Erythroblast (primary cell): ENCODE measurements at regions not wholly inside any gene's neighbourhood (a gene's known extent, or its start where the extent isn't known, plus 50 kb on each side); places are given as distances from the start of the nearest gene placed in this dataset.
"Not testable (repeated sequence)": the region's sequence is repeated elsewhere in the genome, so short reads cannot be mapped to it uniquely, and the experiment has no call there.

Source experiments
- DNase-seq, 2 experiments: peaks; one replicate each; lab custom pipeline; 2025; lab: John Stamatoyannopoulos, UW
- GATA1 ChIP-seq: IDR thresholded peaks from 2 replicates; pipeline ENCODE4 v1.6.1; 2011; ENCODE audit warnings: low read depth, mild to moderate bottlenecking, control low read depth, low read length, moderate library complexity
- POLR2A ChIP-seq: IDR thresholded peaks from 2 replicates; pipeline ENCODE4 v1.6.1; 2011; ENCODE audit warnings: mild to moderate bottlenecking, low read length

GRCh38 chr20:5492937-5493336 lies 117.9 kb downstream of the GPCPD1 start:
- DNase-seq: peak in 1 of 2 experiments; percentile 8
- no peak for TF ChIP-seq POLR2A
- TF ChIP-seq GATA1: no peak

- DNase-seq: no peak
- no peak for TF ChIP-seq GATA1
- TF ChIP-seq POLR2A: no peak
Observed at GRCh38 chr20:5491455-5491854, 119.4 kb downstream of the GPCPD1 start.

- no peak for TF ChIP-seq POLR2A
- no peak for TF ChIP-seq GATA1
- no peak for DNase-seq
Observed at GRCh38 chr20:5489601-5490000, 121.2 kb downstream of the GPCPD1 start.

- TF ChIP-seq GATA1: no peak
- no peak for TF ChIP-seq POLR2A
- DNase-seq: peak in 1 of 2 experiments; percentile 40
Observed at GRCh38 chr20:5488823-5489222, 122.0 kb downstream of the GPCPD1 start.

- DNase-seq: no peak
- TF ChIP-seq POLR2A: no peak
- no peak for TF ChIP-seq GATA1
Observed at GRCh38 chr20:5486377-5487054, 124.3 kb downstream of the GPCPD1 start.

GRCh38 chr20:5484926-5485325 lies 125.9 kb downstream of the GPCPD1 start:
- TF ChIP-seq POLR2A: no peak
- no peak for DNase-seq

- TF ChIP-seq GATA1: no peak
- TF ChIP-seq POLR2A: no peak
- no peak for DNase-seq
Observed at GRCh38 chr20:5484346-5484745, 126.5 kb downstream of the GPCPD1 start.

- TF ChIP-seq GATA1 (no peak), POLR2A (no peak)
- no peak for DNase-seq
Observed at GRCh38 chr20:5482791-5483190, 128.0 kb downstream of the GPCPD1 start.

- no peak for TF ChIP-seq POLR2A
- no peak for TF ChIP-seq GATA1
- no peak for DNase-seq
Observed at GRCh38 chr20:5481872-5482271, 128.9 kb downstream of the GPCPD1 start.

GRCh38 chr20:5480824-5481600 lies 129.8 kb downstream of the GPCPD1 start:
- no peak for TF ChIP-seq GATA1
- no peak for TF ChIP-seq POLR2A
- no peak for DNase-seq

GRCh38 chr20:5474646-5475550 lies 135.9 kb downstream of the GPCPD1 start:
- no peak for DNase-seq
- TF ChIP-seq GATA1: no peak

- DNase-seq: not testable (repeated sequence)
Observed at GRCh38 chr20:5471866-5472265, 138.9 kb downstream of the GPCPD1 start.

- no peak for DNase-seq
Observed at GRCh38 chr20:5471368-5471767, 139.4 kb downstream of the GPCPD1 start.

GRCh38 chr20:5470943-5471342 lies 139.9 kb downstream of the GPCPD1 start:
- no peak for TF ChIP-seq POLR2A
- TF ChIP-seq GATA1: no peak
- DNase-seq: no peak

More at GRCh38 chr20:5471368-5471767, 139.4 kb downstream of the GPCPD1 start:
- TF ChIP-seq POLR2A (no peak), GATA1 (no peak)

- DNase-seq: no peak
Observed at GRCh38 chr20:5470458-5470857, 140.3 kb downstream of the GPCPD1 start.

More at GRCh38 chr20:5470458-5470857, 140.3 kb downstream of the GPCPD1 start:
- TF ChIP-seq GATA1: no peak
- TF ChIP-seq POLR2A: no peak
